HepG2 (cell line): ENCODE measurements at regions not wholly inside any gene's neighbourhood (a gene's known extent, or its start where the extent isn't known, plus 50 kb on each side); places are given as distances from the start of the nearest gene placed in this dataset.

Experiments used
- ATAC-seq: fragments of 200-7000 bp; cut with Tn5 transposase; 3 replicates; pipeline ENCODE4 v1.9.1; 2020; ENCODE audit warnings: mild to moderate bottlenecking, moderate library complexity
- BruUV-seq: library from RNA; stranded (reverse); fragments of 400-500 nt; replicated peaks from 2 replicates; lab custom pipeline; 2021; lab: Mats Ljungman, UMichigan
- CTCF ChIA-PET: fragments of 300-600 bp; formaldehyde crosslinking; extraction: SDS; loops from one replicate; lab custom pipeline; 2021; ENCODE audit warnings: low total read pairs, inconsistent platforms, low intra/inter-chr PET ratio; lab: Yijun Ruan, JAX
- POLR2A ChIA-PET: fragments of 350-600 bp; sonication (Branson Sonifier 250); formaldehyde crosslinking; loops from one replicate; lab custom pipeline; 2020; ENCODE audit warnings: antibody characterized with exemption, inconsistent platforms; lab: Yijun Ruan, JAX
- DNase-seq: peaks from one replicate; pipeline ENCODE4 v3.0.0-alpha.2; 2015; ENCODE audit warnings: low spot score
- FAIRE-seq: peaks from 3 replicates; lab custom pipeline; 2011; peaks lifted over from hg19 to GRCh38; lab: Jason Lieb, UNC
- H2AFZ ChIP-seq: one replicate; pipeline ENCODE4 v1.6.1; 2011; ENCODE audit warnings: low read length, inconsistent platforms
- H3K27ac ChIP-seq: fragments of 300-600 bp; 3 replicates; pipeline ENCODE4 v1.8.0; 2011; ENCODE audit warnings: mixed run types, mild to moderate bottlenecking, mixed read lengths, low read length, inconsistent platforms; ENCODE audit not compliant: insufficient read depth; ENCODE audit errors: extremely low read length
- H3K27me3 ChIP-seq, 2 experiments: fragments of 200-600 bp in 1 of 2; 2 replicates in 1 of 2; 3 replicates in 1 of 2; pipeline versions ENCODE4 v1.6.0 to v1.8.0; 2011; ENCODE audit warnings: low read length in 2 of 2, mild to moderate bottlenecking in 2 of 2, moderate library complexity in 2 of 2, inconsistent platforms in 1 of 2; ENCODE audit not compliant: insufficient read depth in 2 of 2, control insufficient read depth in 1 of 2
- H3K36me3 ChIP-seq, 2 experiments: fragments of 200-600 bp in 1 of 2; replicated peaks in 1 of 2; 2 replicates in 1 of 2; 3 replicates in 1 of 2; pipeline versions ENCODE4 v1.5.1 to v1.8.0; 2011; ENCODE audit warnings: low read length in 2 of 2, inconsistent platforms in 1 of 2; ENCODE audit not compliant: insufficient read depth in 2 of 2, control insufficient read depth in 1 of 2
- H3K4me1 ChIP-seq: 2 replicates; pipeline ENCODE4 v1.5.1; 2012; ENCODE audit warnings: low read length, inconsistent platforms; ENCODE audit not compliant: insufficient read depth
- H3K4me2 ChIP-seq: 2 replicates; pipeline ENCODE4 v1.6.0; 2011; ENCODE audit warnings: low read depth, low read length, inconsistent platforms
- H3K4me3 ChIP-seq, 3 experiments: fragments of 200-600 bp in 1 of 3; sonication (generic), shearing (Covaris generic) in 1 of 3; replicated peaks in 1 of 3; 2 replicates each; pipeline ENCODE4 v1.5.1; 2011 to 2016; ENCODE audit warnings: low read length in 3 of 3, inconsistent platforms in 2 of 3, low read depth in 2 of 3, mild to moderate bottlenecking in 2 of 3, control low read depth in 1 of 3, mixed read lengths in 1 of 3; ENCODE audit not compliant: insufficient read depth in 1 of 3
- H3K79me2 ChIP-seq: one replicate; pipeline ENCODE4 v1.6.1; 2011; ENCODE audit warnings: low read length, inconsistent platforms; ENCODE audit not compliant: insufficient read depth
- H3K9ac ChIP-seq: 2 replicates; pipeline ENCODE4 v1.6.0; 2011; ENCODE audit warnings: mild to moderate bottlenecking, low read depth, low read length, inconsistent platforms; ENCODE audit not compliant: insufficient read depth
- H3K9me3 ChIP-seq: 2 replicates; pipeline ENCODE4 v1.5.1; 2012; ENCODE audit warnings: mild to moderate bottlenecking, low read length
- H4K20me1 ChIP-seq: 2 replicates; pipeline ENCODE4 v1.6.0; 2011; ENCODE audit warnings: inconsistent platforms, mild to moderate bottlenecking, low read length, moderate library complexity; ENCODE audit not compliant: insufficient read depth
- JUND ChIP-seq: sonication (generic); formaldehyde crosslinking; IDR thresholded peaks from 2 replicates; pipeline ENCODE4 v1.8.0; 2022; ENCODE audit warnings: mild to moderate bottlenecking, missing genetic modification reagents
- RFXAP ChIP-seq: sonication (generic); formaldehyde crosslinking; IDR thresholded peaks from 2 replicates; pipeline ENCODE4 v1.4.0; 2020; ENCODE audit warnings: missing genetic modification reagents, borderline replicate concordance
- YY1 ChIP-seq: IDR thresholded peaks from 2 replicates; pipeline ENCODE4 v1.6.1; 2011; ENCODE audit warnings: low read length, low read depth, moderate library complexity, mild to moderate bottlenecking; ENCODE audit not compliant: insufficient read depth, insufficient replicate concordance
- ZBTB38 ChIP-seq: sonication (generic); formaldehyde crosslinking; IDR thresholded peaks from 2 replicates; pipeline ENCODE4 v1.5.1; 2020; ENCODE audit warnings: mild to moderate bottlenecking, missing genetic modification reagents
- ZBTB4 ChIP-seq: sonication (generic); formaldehyde crosslinking; IDR thresholded peaks from 2 replicates; pipeline ENCODE4 v1.4.0; 2020; ENCODE audit warnings: missing genetic modification reagents, mild to moderate bottlenecking, borderline replicate concordance
- ZMYM4 ChIP-seq: sonication (generic); formaldehyde crosslinking; IDR thresholded peaks from 2 replicates; pipeline ENCODE4 v1.8.1; 2023; ENCODE audit warnings: mild to moderate bottlenecking, missing genetic modification reagents
- ZSCAN22 ChIP-seq: sonication (generic); formaldehyde crosslinking; IDR thresholded peaks from 2 replicates; pipeline ENCODE4 v1.4.0; 2020; ENCODE audit warnings: mild to moderate bottlenecking, missing genetic modification reagents
- WGBS: methylation state at CpG from one replicate; pipeline ENCODE4 v1.1.6; 2017; ENCODE audit warnings: low lambda C conversion rate; 5-methylcytosine and 5-hydroxymethylcytosine counted together
- in situ Hi-C: cut with HindIII; loops from 2 replicates; pipeline ENCODE4 v1.10.0; 2017; ENCODE audit warnings: low pct_unique_long_range_greater_than_20kb; ENCODE audit not compliant: extremely low pct_ligation_motif_present
- intact Hi-C: fragments of 100-400 bp; cut with micrococcal nuclease; formaldehyde crosslinking; loops from one replicate; pipeline ENCODE4 v1.10.0; 2022; ENCODE audit not compliant: unreplicated experiment
- TF ChIP-seq, protein P1 (sequence below): sonication (generic); formaldehyde crosslinking; conservative IDR thresholded peaks from 2 replicates; pipeline ENCODE4 v1.4.0; 2020; ENCODE audit warnings: missing genetic modification reagents
- TF ChIP-seq, protein P2 (sequence below), 2 experiments: sonication (generic) in 1 of 2; formaldehyde crosslinking in 1 of 2; IDR thresholded peaks; 2 replicates each; pipeline versions ENCODE4 v1.4.0 to v1.6.1; 2016 to 2020; ENCODE audit warnings: borderline replicate concordance in 1 of 2, low read depth in 1 of 2, mild to moderate bottlenecking in 1 of 2, missing genetic modification reagents in 1 of 2

DNA sequence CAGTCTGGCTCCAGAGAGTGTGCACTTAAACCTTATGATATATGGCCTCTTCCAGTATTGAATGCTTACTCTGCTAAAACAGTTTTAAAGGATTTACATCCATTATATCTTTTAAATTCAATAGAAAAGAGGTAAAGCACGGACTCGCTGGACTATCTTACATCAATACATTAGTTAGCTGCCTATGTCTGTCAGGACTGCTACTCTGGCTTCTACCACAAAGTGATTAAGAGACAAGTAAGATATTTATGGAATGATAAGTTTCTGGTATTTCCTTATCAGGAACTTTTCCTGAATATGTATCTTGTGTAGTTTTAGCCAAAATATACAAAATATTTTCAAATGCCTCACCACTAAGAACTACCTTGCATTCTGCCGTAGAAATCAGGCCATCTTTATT is 295.1 kb downstream of the ISL1 start:
- ChIA-PET POLR2A (no interaction called here), CTCF (no interaction called here)
- H3K9ac ChIP-seq = no peak overlapping the region
- no peak for TF ChIP-seq ZSCAN22 (CRISPR knock-in tag)
- TF ChIP-seq JUND (CRISPR knock-in tag) = no peak
- TF ChIP-seq, protein P1, sequence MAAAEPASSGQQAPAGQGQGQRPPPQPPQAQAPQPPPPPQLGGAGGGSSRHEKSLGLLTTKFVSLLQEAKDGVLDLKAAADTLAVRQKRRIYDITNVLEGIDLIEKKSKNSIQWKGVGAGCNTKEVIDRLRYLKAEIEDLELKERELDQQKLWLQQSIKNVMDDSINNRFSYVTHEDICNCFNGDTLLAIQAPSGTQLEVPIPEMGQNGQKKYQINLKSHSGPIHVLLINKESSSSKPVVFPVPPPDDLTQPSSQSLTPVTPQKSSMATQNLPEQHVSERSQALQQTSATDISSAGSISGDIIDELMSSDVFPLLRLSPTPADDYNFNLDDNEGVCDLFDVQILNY (CRISPR knock-in tag) = no peak
- TF ChIP-seq ZMYM4 = no peak
- TF ChIP-seq YY1 = no peak
- no peak for TF ChIP-seq RFXAP
- no peak for TF ChIP-seq ZBTB4 (CRISPR knock-in tag)
- TF ChIP-seq ZBTB38 (CRISPR knock-in tag) = no peak
- TF ChIP-seq, protein P2, sequence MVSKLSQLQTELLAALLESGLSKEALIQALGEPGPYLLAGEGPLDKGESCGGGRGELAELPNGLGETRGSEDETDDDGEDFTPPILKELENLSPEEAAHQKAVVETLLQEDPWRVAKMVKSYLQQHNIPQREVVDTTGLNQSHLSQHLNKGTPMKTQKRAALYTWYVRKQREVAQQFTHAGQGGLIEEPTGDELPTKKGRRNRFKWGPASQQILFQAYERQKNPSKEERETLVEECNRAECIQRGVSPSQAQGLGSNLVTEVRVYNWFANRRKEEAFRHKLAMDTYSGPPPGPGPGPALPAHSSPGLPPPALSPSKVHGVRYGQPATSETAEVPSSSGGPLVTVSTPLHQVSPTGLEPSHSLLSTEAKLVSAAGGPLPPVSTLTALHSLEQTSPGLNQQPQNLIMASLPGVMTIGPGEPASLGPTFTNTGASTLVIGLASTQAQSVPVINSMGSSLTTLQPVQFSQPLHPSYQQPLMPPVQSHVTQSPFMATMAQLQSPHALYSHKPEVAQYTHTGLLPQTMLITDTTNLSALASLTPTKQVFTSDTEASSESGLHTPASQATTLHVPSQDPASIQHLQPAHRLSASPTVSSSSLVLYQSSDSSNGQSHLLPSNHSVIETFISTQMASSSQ (IDR thresholded peaks at IDR 0.05; ENCODE audit: low read depth) = no peak
- TF ChIP-seq, protein P2 (CRISPR knock-in tag; IDR thresholded peaks at IDR 0.05; ENCODE audit: borderline replicate concordance) = no peak
- H3K9me3 ChIP-seq = no peaks in the 10 kb centered on the region
- H3K4me3 ChIP-seq = no peak overlapping the region
- intact Hi-C loops = no loop called here
- ATAC-seq (no peak), FAIRE-seq (no peak), DNase-seq (no peak)
- no peaks in the 10 kb centered on the region for H3K4me1 ChIP-seq
- H3K4me2 ChIP-seq = no peak overlapping the region
- H3K27me3 ChIP-seq = no peaks in the 10 kb centered on the region
- H3K27ac ChIP-seq = no peak overlapping the region
- in situ Hi-C loops = no loop called here
- H3K36me3 ChIP-seq = no peaks in the 10 kb centered on the region
- BruUV-seq = no TSS peak
- 18% methylated on average over 3 of the region's 3 CpGs for WGBS
- H4K20me1 ChIP-seq = no peaks in the 10 kb centered on the region
- no peaks in the 10 kb centered on the region for H3K79me2 ChIP-seq
- H2AFZ ChIP-seq = no peak overlapping the region
